NCI-H460 (cell line): ENCODE measurements at regions not wholly inside any gene's neighbourhood (a gene's known extent, or its start where the extent isn't known, plus 50 kb on each side); places are given as distances from the start of the nearest gene placed in this dataset.

Experiments
- DNase-seq: peaks from one replicate; pipeline ENCODE4 v3.0.0-alpha.2; 2016; ENCODE audit warnings: low read depth; ENCODE audit errors: extremely low read depth

DNA sequence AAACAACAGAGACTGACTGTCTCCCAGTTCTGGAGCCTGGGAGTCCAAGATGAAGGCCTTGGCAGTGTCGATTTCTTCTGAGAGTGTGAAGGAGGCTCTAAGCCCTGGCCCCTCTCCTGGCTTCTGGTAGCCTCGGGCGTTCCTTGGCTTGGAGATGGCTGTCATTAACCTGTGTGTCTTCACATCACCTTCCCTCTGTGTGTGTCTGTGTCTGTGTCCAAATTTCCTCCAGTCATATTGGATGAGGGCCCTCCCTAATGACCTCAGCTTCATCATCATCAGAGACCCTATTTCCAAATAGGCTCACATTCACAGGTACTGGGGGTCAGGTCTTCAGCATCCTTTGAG, 138.3 kb downstream of the TOMM20 start:
- DNase-seq, result no peak

- no peak for DNase-seq
Observed at GRCh38 chr1:234989479-234990327, 138.9 kb downstream of the TOMM20 start.

GRCh38 chr1:234989019-234989418, 139.6 kb downstream of the TOMM20 start:
- DNase-seq, result no peak

DNA sequence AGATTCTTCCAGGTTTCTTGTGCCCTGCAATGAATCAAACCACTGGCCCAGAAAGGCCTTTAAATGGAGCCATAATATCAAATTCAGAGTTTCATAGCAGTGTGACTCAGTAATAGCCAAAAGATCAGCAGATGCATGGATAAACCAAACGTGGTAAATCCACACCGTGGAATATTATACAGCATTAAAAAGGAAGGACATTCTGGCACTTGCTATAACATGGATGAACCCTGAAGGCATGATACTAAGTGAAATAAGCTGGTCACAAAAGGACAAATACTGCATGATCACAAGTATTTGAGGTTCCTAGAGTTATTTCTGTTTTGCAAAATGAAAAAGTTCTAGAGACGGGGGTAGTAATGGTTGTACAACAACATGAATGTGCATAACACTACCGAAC, 140.1 kb downstream of the TOMM20 start:
- no peak for DNase-seq

DNA sequence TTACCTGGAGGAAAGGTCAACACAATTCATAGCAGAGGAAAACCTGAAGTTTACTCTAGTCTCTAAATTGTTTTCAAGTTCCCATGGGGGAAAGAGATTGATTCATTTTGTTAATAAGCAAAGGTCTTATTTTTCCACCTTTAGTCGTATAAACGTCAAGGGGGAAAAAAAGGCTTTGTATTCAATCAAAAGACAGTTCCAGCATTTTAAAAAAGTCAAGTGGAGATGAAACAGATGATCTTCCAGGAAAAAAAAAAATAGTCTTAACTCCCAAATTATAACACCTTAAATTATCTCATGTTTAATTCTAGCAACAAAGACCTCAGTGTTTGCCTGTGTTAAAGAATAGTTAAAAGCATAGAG, 140.5 kb downstream of the TOMM20 start:
- DNase-seq, result no peak

- DNase-seq, result no peak
Observed at GRCh38 chr1:234987415-234988154, 141.1 kb downstream of the TOMM20 start.

GRCh38 chr1:234986750-234987414, 141.8 kb downstream of the TOMM20 start:
- DNase-seq, result no peak

- no peak for DNase-seq
Observed at GRCh38 chr1:234985516-234986294, 142.9 kb downstream of the TOMM20 start.

DNA sequence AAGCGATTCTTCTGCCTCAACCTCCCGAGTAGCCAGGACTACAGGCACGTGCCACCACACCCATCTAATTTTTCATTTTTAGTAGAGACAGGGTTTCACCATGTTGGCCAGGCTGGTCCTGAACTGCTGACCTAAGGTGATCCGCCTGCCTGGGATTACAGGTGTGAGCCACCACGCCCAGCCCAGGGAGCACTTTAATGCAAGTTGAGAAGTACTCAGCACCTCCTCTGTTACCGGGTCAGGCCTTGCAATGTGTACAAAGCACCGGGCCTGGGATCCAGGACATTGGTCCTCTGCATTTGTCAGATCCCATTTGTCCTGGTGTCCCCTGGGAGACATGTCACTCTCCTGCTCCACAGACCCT, 143.6 kb downstream of the TOMM20 start:
- DNase-seq, result no peak

DNA sequence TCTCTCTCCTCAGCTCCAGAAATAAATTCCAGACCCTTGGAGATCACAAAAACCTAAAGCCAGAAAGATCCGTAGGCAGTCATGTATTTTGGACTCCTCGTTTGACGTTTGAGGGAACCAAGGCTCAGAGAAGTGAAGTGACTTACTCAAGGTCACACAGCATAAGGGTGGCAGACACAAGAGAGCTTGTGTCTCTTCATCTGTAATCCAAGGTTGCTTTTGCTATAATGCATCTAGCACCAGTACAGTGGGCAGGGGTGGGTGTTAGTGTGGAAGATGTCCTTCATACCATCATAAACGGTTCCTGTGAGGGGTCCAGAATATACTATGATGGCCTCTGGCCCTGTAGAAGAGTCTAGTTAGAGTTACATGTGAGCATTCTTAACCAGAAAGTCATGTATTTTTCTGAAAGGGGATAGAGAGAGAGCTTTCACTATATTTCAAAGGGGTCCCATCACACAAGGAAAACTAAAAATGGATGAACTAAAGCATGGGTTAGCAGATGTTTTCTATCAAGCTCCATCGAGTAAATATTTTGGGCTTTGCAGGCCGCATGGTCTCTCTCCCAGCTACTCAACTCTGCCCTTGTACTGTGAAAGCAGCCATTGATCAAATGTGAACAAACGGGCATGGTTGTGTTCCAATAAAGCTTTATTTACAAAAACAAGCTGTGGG, 144.9 kb downstream of the TOMM20 start:
- DNase-seq, result no peak

- DNase-seq, result no peak
Observed at GRCh38 chr1:234981758-234982157, 146.9 kb downstream of the TOMM20 start.

GRCh38 chr1:234980645-234981396, 147.8 kb downstream of the TOMM20 start:
- no peak for DNase-seq

GRCh38 chr1:234980291-234980644, 148.4 kb downstream of the TOMM20 start:
- DNase-seq, result no peak

DNA sequence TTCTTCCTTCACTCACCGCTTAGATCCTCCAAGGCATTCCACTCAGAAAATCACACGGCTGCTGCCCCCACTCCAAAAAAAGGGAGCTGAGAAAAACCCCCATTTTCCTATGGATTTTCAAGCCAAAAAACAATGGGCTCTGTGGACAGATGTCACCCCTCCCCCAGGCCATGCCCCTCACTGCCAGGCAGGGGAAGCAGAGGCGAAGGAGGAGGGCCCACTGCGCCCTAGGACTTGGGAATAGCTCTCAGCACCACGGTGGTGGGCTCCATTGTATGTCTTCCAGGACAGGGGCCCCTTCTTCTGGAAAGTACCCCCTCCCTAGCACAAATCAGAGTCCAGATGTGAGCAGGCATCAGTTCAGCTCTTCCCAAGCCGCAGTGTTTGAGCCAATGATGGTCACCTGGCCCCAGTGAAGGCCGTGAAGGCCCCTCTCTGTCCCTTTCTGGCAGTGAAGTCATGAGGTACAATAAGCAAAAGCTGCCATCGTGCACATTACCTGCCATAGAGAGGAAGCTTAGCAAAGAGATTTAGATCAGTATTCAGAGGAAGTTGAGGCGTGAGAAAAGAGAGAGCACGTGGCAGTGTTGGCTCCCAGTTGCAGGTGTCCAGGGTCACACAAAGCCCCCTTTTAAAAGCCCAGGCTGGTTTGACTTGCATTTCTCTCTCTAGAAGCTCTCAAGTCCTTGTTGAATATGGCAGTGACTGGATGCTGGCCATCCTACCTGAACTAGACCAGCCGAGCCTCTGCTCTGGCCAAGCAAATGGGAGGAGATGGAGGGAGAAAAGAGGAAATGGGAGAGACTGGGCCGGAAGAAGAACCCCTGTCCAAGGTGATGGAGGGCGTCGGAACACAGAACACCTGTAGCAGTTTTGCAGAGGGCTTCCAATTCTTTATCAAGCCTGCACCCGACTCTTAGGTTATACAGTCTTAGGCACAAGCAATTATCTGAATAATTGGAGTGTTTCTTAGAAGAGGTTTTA, 149.0 kb downstream of the TOMM20 start:
- no peak for DNase-seq

GRCh38 chr1:234978397-234979295, 150.0 kb downstream of the TOMM20 start:
- no peak for DNase-seq

DNA sequence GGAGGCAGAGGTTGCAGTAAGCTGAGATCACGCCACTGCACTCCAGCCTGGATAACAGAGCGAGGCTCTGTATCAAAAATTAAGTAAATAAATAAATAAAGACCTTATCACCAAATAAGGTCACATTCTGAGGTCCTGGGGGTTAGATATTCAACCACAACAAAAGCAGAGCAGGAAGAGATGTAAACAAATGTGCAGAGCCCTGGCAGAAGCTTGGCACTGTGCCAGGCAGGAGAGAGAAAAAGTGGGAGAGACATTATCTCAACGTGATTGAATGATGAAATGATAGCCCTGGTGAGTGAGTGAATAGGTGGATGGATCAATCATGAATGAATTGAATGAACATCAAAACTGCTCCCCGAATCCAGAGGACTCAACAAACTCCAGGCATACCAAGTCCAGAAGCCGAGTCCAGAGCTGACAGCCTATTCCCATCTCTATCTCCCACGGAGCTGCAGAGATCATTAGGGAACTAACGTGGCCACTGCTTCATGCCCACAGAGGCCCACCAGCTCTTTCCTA, 150.7 kb downstream of the TOMM20 start:
- no peak for DNase-seq
